Muscle layer of duodenum (tissue), 2 donors: ENCODE measurements at regions not wholly inside any gene's neighbourhood (a gene's known extent, or its start where the extent isn't known, plus 50 kb on each side); places are given as distances from the start of the nearest gene placed in this dataset.

Source experiments
- H3K27ac ChIP-seq: one replicate; pipeline ENCODE4 v1.7.0; 2013; ENCODE audit warnings: mild to moderate bottlenecking, low read length
- H3K27me3 ChIP-seq: one replicate; pipeline ENCODE4 v1.7.0; 2013; ENCODE audit warnings: low read depth, mild to moderate bottlenecking, control low read depth, low read length
- H3K36me3 ChIP-seq, 2 donors: one replicate each; pipeline ENCODE4 v1.7.0; 2013; ENCODE audit warnings: low read length in 2 of 2, control low read depth in 1 of 2, mild to moderate bottlenecking in 1 of 2; ENCODE audit not compliant: insufficient read depth in 2 of 2, control insufficient read depth in 1 of 2
- H3K4me1 ChIP-seq, 2 donors: one replicate each; pipeline ENCODE4 v1.7.0; 2013; ENCODE audit warnings: low read length in 2 of 2, mild to moderate bottlenecking in 2 of 2, control low read depth in 1 of 2, moderate library complexity in 1 of 2; ENCODE audit not compliant: insufficient read depth in 2 of 2, control insufficient read depth in 1 of 2
- H3K4me3 ChIP-seq, 2 donors: one replicate each; pipeline ENCODE4 v1.7.0; 2013; ENCODE audit warnings: low read length in 2 of 2, low read depth in 1 of 2, mild to moderate bottlenecking in 1 of 2
- H3K9me3 ChIP-seq, 2 donors: one replicate each; pipeline ENCODE4 v1.7.0; 2013; ENCODE audit warnings: low read length in 2 of 2, control low read depth in 1 of 2, mild to moderate bottlenecking in 1 of 2; ENCODE audit not compliant: control insufficient read depth in 1 of 2
- donor health status: healthy.

DNA sequence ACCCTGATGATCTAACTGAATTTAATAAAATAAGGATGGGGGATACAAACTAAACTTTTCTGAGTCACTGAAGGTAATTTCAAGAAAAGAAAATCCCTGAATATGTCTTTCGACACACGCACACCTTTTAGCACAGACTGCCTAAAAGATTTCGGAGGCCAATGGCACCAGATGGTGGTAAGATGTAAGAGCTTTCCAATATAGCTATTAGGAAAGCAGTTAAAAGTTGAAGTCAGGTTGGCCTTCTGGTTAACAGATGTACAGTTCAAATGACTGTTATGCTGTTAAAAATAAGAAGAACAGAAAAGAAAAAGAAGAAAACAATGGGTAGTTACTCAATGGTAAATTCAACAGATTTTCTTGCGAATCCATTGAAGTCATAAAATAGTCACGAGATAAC lies 80.7 kb upstream of the KRR1 start:
- Histone ChIP-seq H3K36me3 (no peaks in the 10 kb centered on the region), H3K27ac (no peak overlapping the region), H3K4me1 (no peaks in the 10 kb centered on the region), H3K9me3 (peaks cover 0 to 3% of the 10 kb centered on the region in 2 donors), H3K4me3 (no peak overlapping the region), H3K27me3 (no peaks in the 10 kb centered on the region)

DNA sequence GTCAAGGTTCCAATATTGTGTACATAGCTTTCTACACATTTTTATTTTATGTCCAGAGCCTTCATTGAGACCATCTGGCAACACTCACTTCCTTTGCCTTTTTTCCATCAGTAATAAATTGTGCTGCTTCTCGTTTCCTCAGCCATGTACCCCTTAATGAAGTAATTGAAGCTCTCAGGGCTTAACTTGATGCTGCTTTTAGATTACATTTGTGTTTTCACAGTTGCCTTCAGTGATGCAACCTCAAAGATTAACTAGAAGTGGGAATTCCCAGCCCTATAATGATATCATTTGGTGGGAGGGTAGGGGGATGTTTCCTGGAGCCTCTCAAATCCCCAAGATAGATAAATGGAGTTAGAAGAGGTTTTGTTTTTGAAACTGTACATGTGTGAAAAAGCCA lies 80.2 kb upstream of the KRR1 start:
- H3K27ac ChIP-seq: no peak overlapping the region
- H3K36me3 ChIP-seq: no peaks in the 10 kb centered on the region
- peaks cover 0 to 3% of the 10 kb centered on the region in 2 donors for H3K9me3 ChIP-seq
- H3K4me3 ChIP-seq: no peak overlapping the region
- H3K4me1 ChIP-seq: no peaks in the 10 kb centered on the region
- no peaks in the 10 kb centered on the region for H3K27me3 ChIP-seq

- H3K36me3 ChIP-seq: no peaks in the 10 kb centered on the region
- no peak overlapping the region for H3K27ac ChIP-seq
- peaks cover 0 to 2% of the 10 kb centered on the region in 2 donors for H3K9me3 ChIP-seq
- H3K4me1 ChIP-seq: no peaks in the 10 kb centered on the region
- no peak overlapping the region for H3K4me3 ChIP-seq
- H3K27me3 ChIP-seq: no peaks in the 10 kb centered on the region
These were observed 78.4 kb upstream of the KRR1 start for GRCh38 chr12:75589801-75590200.

DNA sequence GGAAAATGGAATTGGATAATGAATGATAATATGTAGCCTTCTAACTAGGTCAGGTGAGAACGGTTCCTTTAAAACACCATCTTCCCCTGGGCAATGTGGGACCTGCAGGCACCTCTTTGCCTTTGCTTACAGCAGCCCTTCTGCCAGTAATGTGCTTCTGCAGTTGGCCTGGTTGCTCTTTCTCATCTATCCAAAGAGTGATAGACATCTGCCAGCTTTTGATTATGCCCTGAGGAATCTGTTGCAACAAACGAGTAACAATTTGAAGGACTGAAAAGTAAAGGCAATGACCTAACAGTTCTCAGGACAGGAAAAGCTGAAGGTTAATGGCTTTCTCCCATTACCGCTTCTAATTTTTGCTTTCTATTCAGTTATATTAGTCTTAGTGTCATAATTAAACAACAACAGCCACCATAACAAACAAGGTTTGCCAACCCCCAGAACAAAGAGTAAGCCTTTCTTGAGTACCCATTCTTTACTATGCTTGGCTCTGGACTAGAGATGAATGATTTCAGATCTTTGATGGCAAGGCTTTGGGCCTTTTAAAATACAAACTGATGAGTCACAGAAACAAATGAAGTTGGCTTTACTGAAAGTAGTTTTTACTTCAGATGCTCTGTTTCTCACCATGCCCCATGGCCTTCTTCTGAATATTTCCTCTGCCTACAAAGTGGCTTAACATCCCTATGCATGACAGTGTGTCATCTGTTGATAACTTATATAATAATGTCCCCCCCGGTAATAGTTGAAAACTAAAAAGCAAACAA lies 76.1 kb upstream of the KRR1 start:
- H3K27me3 ChIP-seq: no peaks in the 10 kb centered on the region
- no peaks in the 10 kb centered on the region for H3K4me1 ChIP-seq
- no peaks in the 10 kb centered on the region for H3K36me3 ChIP-seq
- H3K9me3 ChIP-seq: no peaks in the 10 kb centered on the region
- no peak overlapping the region for H3K27ac ChIP-seq
- no peak overlapping the region for H3K4me3 ChIP-seq

DNA sequence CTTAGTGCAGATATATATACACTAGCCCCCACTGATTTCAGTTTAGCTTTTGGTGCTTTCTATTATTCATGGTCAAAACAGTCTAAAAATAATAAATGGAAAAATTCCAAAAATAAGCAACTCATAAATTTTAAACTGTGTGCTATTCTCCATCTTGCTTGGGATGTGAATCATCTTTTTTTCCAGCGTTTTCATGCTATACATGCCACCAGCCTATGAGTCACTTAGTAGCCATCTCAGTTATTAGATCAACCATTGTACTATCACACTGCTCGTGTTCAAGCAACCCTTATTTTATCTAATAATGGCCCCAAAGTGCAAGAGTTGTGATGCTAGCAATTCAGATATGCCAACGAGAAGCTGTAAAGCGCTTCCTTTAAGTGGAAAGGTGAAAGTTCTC lies 73.9 kb upstream of the KRR1 start:
- no peaks in the 10 kb centered on the region for H3K27me3 ChIP-seq

DNA sequence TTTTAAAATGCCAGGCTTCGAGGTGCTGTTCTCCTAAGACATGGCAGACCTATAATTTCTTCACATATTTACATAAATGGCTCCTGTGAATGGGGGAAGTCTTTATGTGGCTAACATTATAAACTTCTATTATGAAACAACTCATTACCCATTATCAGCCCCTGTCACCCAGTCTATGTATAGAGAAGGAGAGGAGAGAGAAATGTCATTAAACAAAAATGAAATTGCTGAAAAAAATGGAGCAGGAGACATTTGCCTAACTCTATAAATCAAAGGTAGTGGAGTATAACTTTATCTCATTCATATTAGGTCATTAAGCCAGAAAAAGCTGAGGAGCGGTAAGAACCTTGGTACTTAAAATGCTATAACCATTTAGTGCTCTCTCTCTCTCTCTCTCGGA lies 71.9 kb upstream of the KRR1 start:
- no peaks in the 10 kb centered on the region for H3K9me3 ChIP-seq
- H3K36me3 ChIP-seq: no peaks in the 10 kb centered on the region
- no peak overlapping the region for H3K4me3 ChIP-seq
- no peaks in the 10 kb centered on the region for H3K4me1 ChIP-seq
- no peak overlapping the region for H3K27ac ChIP-seq
- H3K27me3 ChIP-seq: no peaks in the 10 kb centered on the region

More for the DNA sequence above, 73.9 kb upstream of the KRR1 start:
- Histone ChIP-seq H3K9me3 (no peaks in the 10 kb centered on the region), H3K4me1 (no peaks in the 10 kb centered on the region), H3K4me3 (no peak overlapping the region), H3K27ac (no peak overlapping the region), H3K36me3 (no peaks in the 10 kb centered on the region)

DNA sequence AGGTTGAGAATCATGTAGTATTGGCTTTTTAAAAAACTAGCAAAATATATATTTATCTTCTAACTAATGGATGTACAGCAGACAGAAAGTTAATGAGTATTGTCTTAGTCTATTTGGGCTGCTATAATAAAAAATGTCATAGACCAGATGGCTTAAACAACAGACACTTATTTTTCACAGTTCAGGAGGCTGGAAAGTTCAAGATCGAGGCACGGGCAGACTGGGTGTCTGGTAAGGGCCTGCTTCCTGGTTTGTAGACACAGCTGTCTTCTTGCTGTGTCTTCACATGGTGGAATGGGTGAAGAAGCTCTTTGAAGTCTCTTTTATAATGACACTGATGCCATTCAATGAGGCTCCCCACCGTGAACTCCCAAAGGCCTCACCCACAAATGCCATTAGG lies 70.1 kb upstream of the KRR1 start:
- Histone ChIP-seq H3K36me3 (no peaks in the 10 kb centered on the region), H3K27me3 (no peaks in the 10 kb centered on the region), H3K4me1 (no peaks in the 10 kb centered on the region), H3K27ac (no peak overlapping the region), H3K4me3 (no peak overlapping the region), H3K9me3 (no peaks in the 10 kb centered on the region)

DNA sequence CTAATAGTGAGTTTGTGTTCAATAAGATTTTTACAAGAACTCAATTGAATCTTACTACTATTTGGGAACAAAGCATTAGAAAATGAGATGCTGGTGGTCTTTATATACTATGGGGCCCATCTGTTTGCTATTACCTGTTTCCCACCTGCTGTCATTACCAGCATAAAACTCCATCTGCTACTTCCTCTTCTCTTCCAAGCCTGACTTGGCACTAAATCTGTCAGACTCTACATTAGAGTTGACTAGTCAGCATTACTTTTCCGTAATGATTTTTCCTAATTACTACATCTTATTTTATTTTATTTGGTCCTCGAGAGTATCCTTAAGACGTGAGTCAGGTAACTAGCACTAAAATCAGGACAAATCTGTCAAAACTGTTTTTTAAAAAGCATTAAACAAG lies 68.1 kb upstream of the KRR1 start:
- Histone ChIP-seq H3K4me3 (no peak overlapping the region), H3K27me3 (no peaks in the 10 kb centered on the region), H3K36me3 (no peaks in the 10 kb centered on the region), H3K9me3 (no peaks in the 10 kb centered on the region), H3K4me1 (no peaks in the 10 kb centered on the region), H3K27ac (no peak overlapping the region)

DNA sequence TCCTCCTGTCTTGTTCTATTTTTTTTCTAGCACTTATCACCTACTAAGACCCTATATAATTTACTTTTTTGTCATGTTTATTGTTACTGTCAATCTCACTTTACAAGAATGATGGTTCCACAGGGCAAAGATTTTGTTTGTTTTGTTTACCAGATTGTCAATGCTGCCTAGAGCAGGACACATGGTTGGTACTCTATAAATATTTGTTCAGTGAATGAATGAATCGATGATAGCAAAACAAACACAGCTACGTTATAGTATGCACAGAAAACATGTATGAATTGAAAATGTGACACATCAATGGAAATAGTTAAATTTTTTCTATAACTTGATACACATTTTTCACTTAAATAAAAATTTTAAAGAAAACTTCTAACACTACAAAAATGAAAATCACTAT lies 67.1 kb upstream of the KRR1 start:
- Histone ChIP-seq H3K36me3 (no peaks in the 10 kb centered on the region), H3K27ac (no peak overlapping the region), H3K4me1 (no peaks in the 10 kb centered on the region), H3K4me3 (no peak overlapping the region), H3K27me3 (no peaks in the 10 kb centered on the region), H3K9me3 (no peaks in the 10 kb centered on the region)

GRCh38 chr12:75577812-75578211 lies 66.4 kb upstream of the KRR1 start:
- no peaks in the 10 kb centered on the region for H3K36me3 ChIP-seq
- no peaks in the 10 kb centered on the region for H3K4me1 ChIP-seq
- no peak overlapping the region for H3K4me3 ChIP-seq
- no peaks in the 10 kb centered on the region for H3K27me3 ChIP-seq
- H3K27ac ChIP-seq: no peak overlapping the region
- no peaks in the 10 kb centered on the region for H3K9me3 ChIP-seq

DNA sequence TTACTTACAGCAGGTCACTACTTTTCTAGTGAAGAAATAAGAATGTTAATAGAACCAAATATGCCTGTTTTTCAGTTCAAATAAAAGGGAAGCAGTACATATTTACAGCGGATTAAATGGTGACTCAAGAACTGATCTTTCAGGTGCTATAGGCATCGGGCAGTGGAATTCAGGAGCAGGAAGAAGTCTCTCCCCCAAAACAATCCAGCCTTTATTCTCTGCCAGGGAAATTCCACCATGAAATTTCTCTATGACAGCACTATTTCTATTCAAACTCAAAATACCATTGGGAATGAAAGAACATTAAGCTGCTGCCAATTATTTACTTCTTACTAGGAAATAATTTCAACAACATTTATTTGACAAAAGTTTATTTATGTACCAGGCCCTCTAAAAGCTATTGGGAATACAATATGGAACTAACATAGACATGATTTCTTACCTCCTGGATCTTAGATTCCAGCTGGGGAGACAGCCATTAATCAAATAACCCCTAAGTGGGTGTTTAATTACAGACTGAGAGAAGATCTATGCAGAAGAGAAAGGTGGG lies 60.3 kb upstream of the KRR1 start:
- H3K9me3 ChIP-seq: no peaks in the 10 kb centered on the region
- H3K4me1 ChIP-seq: no peaks in the 10 kb centered on the region
- no peaks in the 10 kb centered on the region for H3K36me3 ChIP-seq
- H3K27ac ChIP-seq: no peak overlapping the region
- no peak overlapping the region for H3K4me3 ChIP-seq
- no peaks in the 10 kb centered on the region for H3K27me3 ChIP-seq

GRCh38 chr12:75571204-75571603 lies 59.8 kb upstream of the KRR1 start:
- Histone ChIP-seq H3K36me3 (no peaks in the 10 kb centered on the region), H3K4me3 (no peak overlapping the region), H3K27ac (no peak overlapping the region), H3K27me3 (no peaks in the 10 kb centered on the region), H3K9me3 (no peaks in the 10 kb centered on the region), H3K4me1 (no peaks in the 10 kb centered on the region)
